ENCODE measurements at regions not wholly inside any gene's neighbourhood (a gene's known extent, or its start where the extent isn't known, plus 50 kb on each side); places are given as distances from the start of the nearest gene placed in this dataset.

GRCh38 chr4:19278665-19279064 is 973.0 kb upstream of the SLIT2 start:
- H3K23me2 ChIP-seq (ENCODE audit: insufficient read length, low read depth, low read length, poor library complexity, severe bottlenecking): no peaks in the 10 kb centered on the region
- no CpG with 5 or more reads among the region's 1 CpG for WGBS (ENCODE audit: extremely low coverage, insufficient read length, low lambda C conversion rate)
- no peak overlapping the region for H2BK15ac ChIP-seq (ENCODE audit: low read depth, low read length)
- peaks cover 0 to 4% of the 10 kb centered on the region in 2 experiments; a peak in 2 of 4 replicates for H3K4me1 Mint-ChIP-seq
- peaks cover 9 to 32% (median 16%) of the 10 kb centered on the region in 3 experiments for H3K36me3 Mint-ChIP-seq (ENCODE audit: insufficient read depth in 1 of 3, low read depth in 3 of 3)
- no peaks in the 10 kb centered on the region for H3K27me3 ChIP-seq (ENCODE audit: insufficient read depth, low read length)
- H3K4me3 Mint-ChIP-seq: no peak overlapping the region
- no peaks in the 10 kb centered on the region for H3K4me1 ChIP-seq (ENCODE audit: insufficient read depth, low read length)
- no peak for DNase-seq
- no peak overlapping the region for H2AFZ ChIP-seq (ENCODE audit: low read length)
- no peak overlapping the region for H4K8ac ChIP-seq (replicated peaks; ENCODE audit: insufficient read length, low read depth, low read length)
- H3K4ac ChIP-seq (ENCODE audit: low read depth, low read length): no peak overlapping the region
- no peak overlapping the region for H3K27ac ChIP-seq (ENCODE audit: insufficient read length, low read depth, low read length)
- H3K14ac ChIP-seq (ENCODE audit: insufficient read depth, low read length): no peak overlapping the region
- no peak overlapping the region for H3K9ac ChIP-seq (ENCODE audit: extremely low read depth, insufficient read length, low read length)
- H3T11ph ChIP-seq (ENCODE audit: low read length): no peak overlapping the region
- H4K91ac ChIP-seq (ENCODE audit: insufficient read length, low read depth, low read length): no peak overlapping the region
- peaks cover 10% of the 10 kb centered on the region for H3K9me3 ChIP-seq (ENCODE audit: control insufficient read depth, low read depth, low read length)
- H3K27me3 Mint-ChIP-seq (ENCODE audit: low read depth): no peaks in the 10 kb centered on the region
- no peaks in the 10 kb centered on the region for H3K79me2 ChIP-seq (ENCODE audit: insufficient read depth, low read length)
- H4K5ac ChIP-seq (ENCODE audit: insufficient read length, low read depth, low read length): no peak overlapping the region
- H2AK5ac ChIP-seq (ENCODE audit: insufficient read length, low read length): no peak overlapping the region
- H2BK5ac ChIP-seq (ENCODE audit: insufficient read length, low read length): no peak overlapping the region
- H4K20me1 ChIP-seq (ENCODE audit: control insufficient read depth, insufficient read depth, insufficient read length): no peaks in the 10 kb centered on the region
- no peaks in the 10 kb centered on the region for H3K79me1 ChIP-seq (ENCODE audit: insufficient read depth, low read depth, low read length, poor library complexity, severe bottlenecking)
- H2BK12ac ChIP-seq (ENCODE audit: insufficient read length, low read depth, low read length): no peak overlapping the region
- no peak overlapping the region for H3K56ac ChIP-seq (ENCODE audit: insufficient read length, low read depth, low read length)
- peaks cover 34% of the 10 kb centered on the region in 2 experiments for H3K9me3 Mint-ChIP-seq
- H2BK120ac ChIP-seq (ENCODE audit: low read depth, low read length, poor library complexity, severe bottlenecking): no peak overlapping the region
- H3K18ac ChIP-seq (ENCODE audit: insufficient read length, low read depth, low read length): no peak overlapping the region
- H2BK20ac ChIP-seq (ENCODE audit: low read depth, low read length, poor library complexity, severe bottlenecking): no peak overlapping the region
- H3K27ac Mint-ChIP-seq: peak overlapping the region in 1 of 3 experiments; percentile 89; a peak in 1 of 7 replicates
- no peak overlapping the region for H3K4me2 ChIP-seq (ENCODE audit: insufficient read depth, insufficient read length, low read length)
- H3K23ac ChIP-seq (ENCODE audit: insufficient read length, low read depth, low read length): no peak overlapping the region
- TF ChIP-seq, protein P1, sequence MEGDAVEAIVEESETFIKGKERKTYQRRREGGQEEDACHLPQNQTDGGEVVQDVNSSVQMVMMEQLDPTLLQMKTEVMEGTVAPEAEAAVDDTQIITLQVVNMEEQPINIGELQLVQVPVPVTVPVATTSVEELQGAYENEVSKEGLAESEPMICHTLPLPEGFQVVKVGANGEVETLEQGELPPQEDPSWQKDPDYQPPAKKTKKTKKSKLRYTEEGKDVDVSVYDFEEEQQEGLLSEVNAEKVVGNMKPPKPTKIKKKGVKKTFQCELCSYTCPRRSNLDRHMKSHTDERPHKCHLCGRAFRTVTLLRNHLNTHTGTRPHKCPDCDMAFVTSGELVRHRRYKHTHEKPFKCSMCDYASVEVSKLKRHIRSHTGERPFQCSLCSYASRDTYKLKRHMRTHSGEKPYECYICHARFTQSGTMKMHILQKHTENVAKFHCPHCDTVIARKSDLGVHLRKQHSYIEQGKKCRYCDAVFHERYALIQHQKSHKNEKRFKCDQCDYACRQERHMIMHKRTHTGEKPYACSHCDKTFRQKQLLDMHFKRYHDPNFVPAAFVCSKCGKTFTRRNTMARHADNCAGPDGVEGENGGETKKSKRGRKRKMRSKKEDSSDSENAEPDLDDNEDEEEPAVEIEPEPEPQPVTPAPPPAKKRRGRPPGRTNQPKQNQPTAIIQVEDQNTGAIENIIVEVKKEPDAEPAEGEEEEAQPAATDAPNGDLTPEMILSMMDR (conservative IDR thresholded peaks at IDR 0.05): no peak
